ENCODE measurements at regions not wholly inside any gene's neighbourhood (a gene's known extent, or its start where the extent isn't known, plus 50 kb on each side); places are given as distances from the start of the nearest gene placed in this dataset.

- TF ChIP-seq POLR2AphosphoS5 (IDR thresholded peaks at IDR 0.05) (no peak), POLR2A (IDR thresholded peaks at IDR 0.05) (no peak)
- TF ChIP-seq, protein P1, sequence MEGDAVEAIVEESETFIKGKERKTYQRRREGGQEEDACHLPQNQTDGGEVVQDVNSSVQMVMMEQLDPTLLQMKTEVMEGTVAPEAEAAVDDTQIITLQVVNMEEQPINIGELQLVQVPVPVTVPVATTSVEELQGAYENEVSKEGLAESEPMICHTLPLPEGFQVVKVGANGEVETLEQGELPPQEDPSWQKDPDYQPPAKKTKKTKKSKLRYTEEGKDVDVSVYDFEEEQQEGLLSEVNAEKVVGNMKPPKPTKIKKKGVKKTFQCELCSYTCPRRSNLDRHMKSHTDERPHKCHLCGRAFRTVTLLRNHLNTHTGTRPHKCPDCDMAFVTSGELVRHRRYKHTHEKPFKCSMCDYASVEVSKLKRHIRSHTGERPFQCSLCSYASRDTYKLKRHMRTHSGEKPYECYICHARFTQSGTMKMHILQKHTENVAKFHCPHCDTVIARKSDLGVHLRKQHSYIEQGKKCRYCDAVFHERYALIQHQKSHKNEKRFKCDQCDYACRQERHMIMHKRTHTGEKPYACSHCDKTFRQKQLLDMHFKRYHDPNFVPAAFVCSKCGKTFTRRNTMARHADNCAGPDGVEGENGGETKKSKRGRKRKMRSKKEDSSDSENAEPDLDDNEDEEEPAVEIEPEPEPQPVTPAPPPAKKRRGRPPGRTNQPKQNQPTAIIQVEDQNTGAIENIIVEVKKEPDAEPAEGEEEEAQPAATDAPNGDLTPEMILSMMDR (IDR thresholded peaks at IDR 0.05 in 8 of 11, conservative IDR thresholded peaks at IDR 0.05 in 3 of 11), result no peak
- H3K36me3 ChIP-seq, result no peaks in the 10 kb centered on the region
- no peak overlapping the region for H3K27ac ChIP-seq
- no peaks in the 10 kb centered on the region for H3K4me1 ChIP-seq
- peaks cover 0 to 17% (median 0%) of the 10 kb centered on the region in 8 donors for H3K9me3 ChIP-seq
- no peak overlapping the region for H3K4me3 ChIP-seq
- WGBS, 5 donors, result 87 to 96% (median 88%) methylated on average over 4 of the region's 4 CpGs
- no peak for DNase-seq
- intact Hi-C loops (cut with DNase I; ENCODE audit: low total_unique reads), result no loop called here
- H3K27me3 ChIP-seq (replicated peaks in 1 of 7), result no peaks in the 10 kb centered on the region
Observed at GRCh38 chr7:123296965-123297364, 97.2 kb upstream of the SLC13A1 start.

DNA sequence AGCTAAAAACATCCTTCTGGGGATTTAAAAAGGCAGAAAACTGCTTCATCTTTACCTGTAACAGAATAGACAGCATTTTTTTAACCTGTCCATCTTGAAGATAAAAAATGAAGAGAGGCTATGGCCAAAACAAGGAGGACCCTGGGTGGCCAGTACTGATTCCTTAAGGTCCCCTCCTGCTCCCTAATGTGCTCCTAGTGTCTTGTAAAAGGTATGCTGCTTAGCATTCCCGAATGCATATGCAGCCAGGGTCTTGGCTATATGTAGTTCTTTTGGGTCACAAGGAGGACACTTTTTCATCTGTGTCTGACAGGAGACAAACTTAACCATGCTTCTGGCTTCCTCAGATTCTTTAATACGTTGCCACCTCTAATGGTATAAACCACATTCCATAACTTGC, 93.9 kb upstream of the SLC13A1 start:
- TF ChIP-seq POLR2A (IDR thresholded peaks at IDR 0.05) (no peak), POLR2AphosphoS5 (IDR thresholded peaks at IDR 0.05) (no peak)
- TF ChIP-seq, protein P1 (IDR thresholded peaks at IDR 0.05 in 8 of 11, conservative IDR thresholded peaks at IDR 0.05 in 3 of 11), result no peak
- Histone ChIP-seq H3K27ac (no peak overlapping the region), H3K36me3 (no peaks in the 10 kb centered on the region), H3K27me3 (replicated peaks in 1 of 7) (no peaks in the 10 kb centered on the region), H3K4me1 (no peaks in the 10 kb centered on the region), H3K4me3 (no peak overlapping the region), H3K9me3 (no peaks in the 10 kb centered on the region)
- WGBS, 5 donors, result 44 to 71% (median 59%) methylated on average over 2 of the region's 2 CpGs
- intact Hi-C loops (cut with DNase I; ENCODE audit: low total_unique reads), result no loop called here
- DNase-seq, result no peak

GRCh38 chr7:123292227-123292626, 92.5 kb upstream of the SLC13A1 start:
- H3K27me3 ChIP-seq (replicated peaks in 1 of 7), result no peaks in the 10 kb centered on the region
- H3K4me3 ChIP-seq, result no peak overlapping the region
- no peaks in the 10 kb centered on the region for H3K36me3 ChIP-seq
- DNase-seq, result no peak
- H3K9me3 ChIP-seq, result peaks cover 0 to 8% (median 2%) of the 10 kb centered on the region in 8 donors
- H3K4me1 ChIP-seq, result no peaks in the 10 kb centered on the region
- TF ChIP-seq POLR2A (IDR thresholded peaks at IDR 0.05), result no peak
- TF ChIP-seq POLR2AphosphoS5 (IDR thresholded peaks at IDR 0.05), result no peak
- TF ChIP-seq, protein P1 (IDR thresholded peaks at IDR 0.05 in 8 of 11, conservative IDR thresholded peaks at IDR 0.05 in 3 of 11), result no peak
- H3K27ac ChIP-seq, result no peak overlapping the region
- 50 to 88% (median 70%) methylated on average over 1 of the region's 1 CpG for WGBS, 5 donors
- intact Hi-C loops (cut with DNase I; ENCODE audit: low total_unique reads), result no loop called here

- no peak for DNase-seq
- no peak for TF ChIP-seq POLR2AphosphoS5 (IDR thresholded peaks at IDR 0.05)
- TF ChIP-seq, protein P1 (IDR thresholded peaks at IDR 0.05 in 8 of 11, conservative IDR thresholded peaks at IDR 0.05 in 3 of 11), result no peak
- no peak for TF ChIP-seq POLR2A (IDR thresholded peaks at IDR 0.05)
- H3K27me3 ChIP-seq (replicated peaks in 1 of 7), result no peaks in the 10 kb centered on the region
- H3K27ac ChIP-seq, result no peak overlapping the region
- no peak overlapping the region for H3K4me3 ChIP-seq
- H3K9me3 ChIP-seq, result peaks cover 0 to 11% (median 2%) of the 10 kb centered on the region in 8 donors
- no peaks in the 10 kb centered on the region for H3K4me1 ChIP-seq
- H3K36me3 ChIP-seq, result no peaks in the 10 kb centered on the region
- intact Hi-C loops (cut with DNase I; ENCODE audit: low total_unique reads), result no loop called here
Observed at GRCh38 chr7:123289200-123289599, 89.4 kb upstream of the SLC13A1 start.

Data from spleen (tissue), 11 donors.